A549 (cell line): ENCODE measurements at regions not wholly inside any gene's neighbourhood (a gene's known extent, or its start where the extent isn't known, plus 50 kb on each side); places are given as distances from the start of the nearest gene placed in this dataset.

ENCODE experiments used
- ATAC-seq, 2 experiments: fragments of 200-7000 bp in 1 of 2; fragments of >200 bp in 1 of 2; cut with Nextera tagmentation in 1 of 2; cut with Tn5 transposase in 1 of 2; 3 replicates each; pipeline versions ENCODE4 v1.8.0 to v1.9.1; 2018 to 2020; ENCODE audit warnings: mild to moderate bottlenecking in 1 of 2, moderate library complexity in 1 of 2
- CTCF ChIA-PET: fragments of 300-600 bp; sonication (Branson Sonifier 250); formaldehyde crosslinking; extraction: SDS; loops from one replicate; lab custom pipeline; 2021; ENCODE audit warnings: antibody characterized with exemption, inconsistent platforms; lab: Yijun Ruan, JAX
- POLR2A ChIA-PET: fragments of 350-600 bp; formaldehyde crosslinking; extraction: SDS; loops from one replicate; lab custom pipeline; 2021; ENCODE audit warnings: antibody characterized with exemption, inconsistent platforms; lab: Yijun Ruan, JAX
- DNase-seq, 2 experiments: peaks; one replicate each; pipeline versions ENCODE4 v3.0.0 to v3.0.0-alpha.2; 2011 to 2016; ENCODE audit warnings: low read depth in 1 of 2, low spot score in 1 of 2
- FAIRE-seq: peaks from 2 replicates; lab custom pipeline; 2011; peaks lifted over from hg19 to GRCh38; lab: Jason Lieb, UNC
- H3K27ac ChIP-seq, 2 experiments: fragments of >200 bp; sonication (Bioruptor Twin); formaldehyde crosslinking; 3 replicates each; pipeline ENCODE4 v1.5.1; 2016 to 2017
- H3K4me1 ChIP-seq: fragments of >200 bp; sonication (Bioruptor Twin); formaldehyde crosslinking; 3 replicates; pipeline ENCODE4 v1.6.1; 2016
- H3K4me2 ChIP-seq: fragments of >200 bp; sonication (Bioruptor Twin); formaldehyde crosslinking; 3 replicates; pipeline ENCODE4 v1.6.1; 2016
- H3K4me3 ChIP-seq: fragments of >200 bp; sonication (Bioruptor Twin); formaldehyde crosslinking; 3 replicates; pipeline ENCODE4 v1.5.1; 2016
- H3K9me3 ChIP-seq: fragments of >200 bp; sonication (Bioruptor Twin); formaldehyde crosslinking; 3 replicates; pipeline ENCODE4 v1.6.1; 2016
- BCL3 ChIP-seq: fragments of >200 bp; sonication (Bioruptor Twin); formaldehyde crosslinking; IDR thresholded peaks from 3 replicates; pipeline ENCODE4 v1.6.1; 2016
- BHLHE40 ChIP-seq: IDR thresholded peaks from 2 replicates; pipeline ENCODE4 v1.6.1; 2012; ENCODE audit warnings: low read depth, low read length, inconsistent platforms
- CBX8 ChIP-seq: fragments of 200-600 bp; sonication (generic); IDR thresholded peaks from 2 replicates; pipeline ENCODE4 v1.6.1; 2016
- CHD2 ChIP-seq: fragments of 150-350 bp; IDR thresholded peaks from 2 replicates; pipeline ENCODE4 v1.6.1; 2014; ENCODE audit warnings: low read length; ENCODE audit not compliant: partially characterized antibody
- E2F6 ChIP-seq: IDR thresholded peaks from 2 replicates; pipeline ENCODE4 v1.6.1; 2012; ENCODE audit warnings: low read depth, borderline replicate concordance
- EP300 ChIP-seq, 2 experiments: fragments of >200 bp; sonication (Bioruptor Twin); formaldehyde crosslinking; IDR thresholded peaks; 2 replicates in 1 of 2; 3 replicates in 1 of 2; pipeline ENCODE4 v1.6.1; 2016 to 2017
- FOSL2 ChIP-seq, 2 experiments: fragments of 450-650 bp in 1 of 2; fragments of >200 bp in 1 of 2; sonication (Bioruptor Twin) in 1 of 2; formaldehyde crosslinking; IDR thresholded peaks; 2 replicates each; pipeline versions ENCODE4 v1.5.0 to v1.6.1; 2016 to 2020; ENCODE audit warnings: mild to moderate bottlenecking in 1 of 2, moderate library complexity in 1 of 2
- FOXS1 ChIP-seq: fragments of 250-450 bp; sonication (Bioruptor Pico); IDR thresholded peaks from 2 replicates; pipeline ENCODE4 v1.5.0; 2020; ENCODE audit warnings: mild to moderate bottlenecking, moderate library complexity
- HES2 ChIP-seq: fragments of >200 bp; sonication (Bioruptor Twin); formaldehyde crosslinking; IDR thresholded peaks from 2 replicates; pipeline ENCODE4 v1.6.1; 2016
- HEYL ChIP-seq: fragments of 250-450 bp; sonication (Bioruptor Pico); IDR thresholded peaks from 2 replicates; pipeline ENCODE4 v1.8.0; 2021; ENCODE audit warnings: mild to moderate bottlenecking, moderate library complexity
- HMGXB4 ChIP-seq: fragments of 250-450 bp; sonication (Bioruptor Pico); IDR thresholded peaks from 2 replicates; pipeline ENCODE4 v1.5.0; 2021; ENCODE audit warnings: mild to moderate bottlenecking, moderate library complexity, borderline replicate concordance
- HOXA7 ChIP-seq: fragments of 250-450 bp; sonication (Bioruptor Pico); IDR thresholded peaks from 2 replicates; pipeline ENCODE4 v1.5.0; 2020; ENCODE audit warnings: mild to moderate bottlenecking, moderate library complexity
- HOXB13 ChIP-seq: fragments of 250-450 bp; sonication (Bioruptor Pico); IDR thresholded peaks from 2 replicates; pipeline ENCODE4 v1.5.0; 2020; ENCODE audit warnings: low read depth, mild to moderate bottlenecking, moderate library complexity
- KDM5A ChIP-seq: fragments of 200-600 bp; sonication (generic); IDR thresholded peaks from 2 replicates; pipeline ENCODE4 v1.6.1; 2016; ENCODE audit warnings: antibody characterized with exemption, mild to moderate bottlenecking
- MAX ChIP-seq: IDR thresholded peaks from 2 replicates; pipeline ENCODE4 v1.6.1; 2012
- MAZ ChIP-seq: fragments of 150-350 bp; IDR thresholded peaks from 2 replicates; pipeline ENCODE4 v1.6.1; 2014; ENCODE audit warnings: antibody characterized with exemption, low read depth, low read length, borderline replicate concordance
- MYC ChIP-seq: IDR thresholded peaks from 2 replicates; pipeline ENCODE4 v1.6.1; 2012; ENCODE audit warnings: mild to moderate bottlenecking, inconsistent platforms, low read length, improper control_type of control experiment, borderline replicate concordance
- NFE2L2 ChIP-seq: fragments of 150-350 bp; conservative IDR thresholded peaks from 2 replicates; pipeline ENCODE4 v1.6.1; 2014; ENCODE audit warnings: low read length
- NPAS2 ChIP-seq: fragments of 250-450 bp; sonication (Bioruptor Pico); IDR thresholded peaks from 2 replicates; pipeline ENCODE4 v1.8.0; 2022; ENCODE audit warnings: mild to moderate bottlenecking, moderate library complexity, borderline replicate concordance
- NR3C1 ChIP-seq: fragments of >200 bp; sonication (Bioruptor Twin); formaldehyde crosslinking; IDR thresholded peaks from 3 replicates; pipeline ENCODE4 v1.6.1; 2017
- PBX3 ChIP-seq: IDR thresholded peaks from 2 replicates; pipeline ENCODE4 v1.6.1; 2012
- POLR2AphosphoS2 ChIP-seq: conservative IDR thresholded peaks from 2 replicates; pipeline ENCODE4 v1.6.1; 2012; ENCODE audit warnings: low read length, improper control_type of control experiment, inconsistent platforms
- RARB ChIP-seq: fragments of 250-450 bp; sonication (Bioruptor Pico); IDR thresholded peaks from 2 replicates; pipeline ENCODE4 v1.8.0; 2021; ENCODE audit warnings: mild to moderate bottlenecking, moderate library complexity
- RCOR1 ChIP-seq: fragments of 150-350 bp; IDR thresholded peaks from 2 replicates; pipeline ENCODE4 v1.6.1; 2014; ENCODE audit warnings: antibody characterized with exemption, low read length, low read depth
- RNF2 ChIP-seq: fragments of 200-600 bp; sonication (generic); IDR thresholded peaks from 2 replicates; pipeline ENCODE4 v1.6.1; 2016; ENCODE audit warnings: low read depth, mild to moderate bottlenecking, antibody characterized with exemption, moderate library complexity, borderline replicate concordance
- SREBF2 ChIP-seq: fragments of 450-650 bp; IDR thresholded peaks from 2 replicates; pipeline ENCODE4 v1.6.1; 2014; ENCODE audit warnings: mild to moderate bottlenecking, moderate library complexity
- TP53 ChIP-seq: fragments of 250-450 bp; sonication (Bioruptor Pico); IDR thresholded peaks from 2 replicates; pipeline ENCODE4 v1.5.0; 2021; ENCODE audit warnings: mild to moderate bottlenecking, moderate library complexity
- ZC3H11A ChIP-seq: fragments of 450-650 bp; IDR thresholded peaks from 2 replicates; pipeline ENCODE4 v1.6.1; 2014; ENCODE audit warnings: antibody characterized with exemption, mild to moderate bottlenecking
- ZSCAN20 ChIP-seq: fragments of 250-450 bp; sonication (Bioruptor Pico); IDR thresholded peaks from 2 replicates; pipeline ENCODE4 v1.8.0; 2022; ENCODE audit warnings: mild to moderate bottlenecking, moderate library complexity
- WGBS: methylation state at CpG from one replicate; pipeline ENCODE4 v1.1.6; 2017; ENCODE audit errors: missing lambda C conversion rate; 5-methylcytosine and 5-hydroxymethylcytosine counted together

GRCh38 chr1:93778457-93778856, 96.8 kb upstream of the BCAR3 start:
- CTCF ChIA-PET = interaction anchor here (1.3 to 1.8 kb wide), 2 partner anchors 36 to 97 kb away, joined by 3 to 6 read pairs; partner anchors contain the start of gene BCAR3
- POLR2A ChIA-PET = no interaction called here
- no peak overlapping the region for H3K4me2 ChIP-seq
- H3K4me3 ChIP-seq = no peak overlapping the region
- WGBS = 85% methylated on average over 2 of the region's 2 CpGs
- no peak for ATAC-seq
- no peak for DNase-seq
- FAIRE-seq = no peak
- H3K9me3 ChIP-seq = no peaks in the 10 kb centered on the region
- peaks cover 53% of the 10 kb centered on the region for H3K4me1 ChIP-seq
- peak overlapping the region; percentile 78 to 90 for H3K27ac ChIP-seq
- TF ChIP-seq MAZ (no peak), E2F6 (no peak), NR3C1 (no peak), TP53 (CRISPR knock-in tag) (no peak)

- Histone ChIP-seq H3K4me3 (no peak overlapping the region), H3K27ac (peak overlapping the region; percentile 14 to 74), H3K4me1 (peaks cover 53% of the 10 kb centered on the region), H3K9me3 (no peaks in the 10 kb centered on the region), H3K4me2 (no peak overlapping the region)
- POLR2A ChIA-PET = no interaction called here
- no peak for TF ChIP-seq BCL3
- no peak for TF ChIP-seq FOSL2 (IDR thresholded peaks at IDR 0.05)
- no peak for TF ChIP-seq FOSL2 (CRISPR knock-in tag; IDR thresholded peaks at IDR 0.05)
- TF ChIP-seq HEYL = no peak
- TF ChIP-seq POLR2AphosphoS2 = no peak
- TF ChIP-seq NPAS2 (CRISPR knock-in tag) = no peak
- TF ChIP-seq RNF2 = no peak
- TF ChIP-seq EP300 (IDR thresholded peaks at IDR 0.05) = no peak
- no peak for TF ChIP-seq RARB (CRISPR knock-in tag)
- TF ChIP-seq HOXA7 (CRISPR knock-in tag) = no peak
- TF ChIP-seq HOXB13 (CRISPR knock-in tag) = no peak
- no peak for TF ChIP-seq HES2
- no peak for TF ChIP-seq BHLHE40
- TF ChIP-seq RCOR1 = no peak
- no peak for TF ChIP-seq ZSCAN20 (CRISPR knock-in tag)
- no peak for TF ChIP-seq NFE2L2
- 75% methylated on average over 2 of the region's 2 CpGs for WGBS
- no peak for FAIRE-seq
- CTCF ChIA-PET = no interaction called here
- no peak for DNase-seq
- ATAC-seq = no peak
Measured at GRCh38 chr1:93777255-93777654, 95.6 kb upstream of the BCAR3 start.

GRCh38 chr1:93776728-93777127, 95.1 kb upstream of the BCAR3 start:
- TF ChIP-seq PBX3 = no peak
- TF ChIP-seq CHD2 = no peak
- no peak for TF ChIP-seq MAX
- no peak for TF ChIP-seq ZC3H11A
- TF ChIP-seq MAZ = no peak
- no peak for TF ChIP-seq MYC
- no peak for TF ChIP-seq KDM5A
- no peak for TF ChIP-seq NFE2L2
- no peak for TF ChIP-seq CBX8
- no peak for TF ChIP-seq HMGXB4
- TF ChIP-seq RCOR1 = no peak
- no peak for TF ChIP-seq FOXS1 (CRISPR knock-in tag)
- no peak for TF ChIP-seq SREBF2
- CTCF ChIA-PET = no interaction called here
- H3K4me2 ChIP-seq = no peak overlapping the region
- no peak for ATAC-seq
- POLR2A ChIA-PET = no interaction called here
- no peak overlapping the region for H3K4me3 ChIP-seq
- 79% methylated on average over 3 of the region's 3 CpGs for whole genome bisulfite sequencing
- H3K4me1 ChIP-seq = peaks cover 53% of the 10 kb centered on the region
- no peaks in the 10 kb centered on the region for H3K9me3 ChIP-seq
- FAIRE-seq = no peak
- H3K27ac ChIP-seq = peak overlapping the region; percentile 14 to 74; a peak in 5 of 6 replicates
- DNase-seq = no peak
